Keratinocyte (primary cell): ENCODE measurements at regions not wholly inside any gene's neighbourhood (a gene's known extent, or its start where the extent isn't known, plus 50 kb on each side); places are given as distances from the start of the nearest gene placed in this dataset.

ENCODE experiments used
- DNase-seq: peaks from one replicate; pipeline ENCODE4 v3.0.0-alpha.2; 2011; ENCODE audit warnings: low read depth, missing footprints, low spot score
- FAIRE-seq: peaks from 2 replicates; lab custom pipeline; 2011; peaks lifted over from hg19 to GRCh38; lab: Jason Lieb, UNC
- H2AFZ ChIP-seq: 2 replicates; pipeline ENCODE4 v1.6.0; 2012; ENCODE audit warnings: low read length, control low read depth, inconsistent platforms; ENCODE audit not compliant: control insufficient read depth
- H3K27ac ChIP-seq: 2 replicates; pipeline ENCODE4 v1.5.1; 2011; ENCODE audit warnings: low read length; ENCODE audit not compliant: control insufficient read depth, insufficient read depth
- H3K27me3 ChIP-seq: 3 replicates; pipeline ENCODE4 v1.6.0; 2011; ENCODE audit warnings: low read length; ENCODE audit not compliant: control insufficient read depth, insufficient read depth; ENCODE audit errors: extremely low read depth
- H3K36me3 ChIP-seq, 2 experiments: 2 replicates in 1 of 2; 3 replicates in 1 of 2; pipeline ENCODE4 v1.5.1; 2011; ENCODE audit warnings: low read length in 2 of 2, mild to moderate bottlenecking in 1 of 2; ENCODE audit not compliant: control insufficient read depth in 2 of 2, insufficient read depth in 2 of 2; ENCODE audit errors: extremely low read depth in 1 of 2
- H3K4me1 ChIP-seq: 3 replicates; pipeline ENCODE4 v1.5.1; 2011; ENCODE audit warnings: low read length; ENCODE audit not compliant: control insufficient read depth, insufficient read depth; ENCODE audit errors: extremely low read depth
- H3K4me2 ChIP-seq: 3 replicates; pipeline ENCODE4 v1.6.0; 2011; ENCODE audit warnings: low read depth, low read length; ENCODE audit not compliant: control insufficient read depth, insufficient read depth; ENCODE audit errors: extremely low read depth
- H3K4me3 ChIP-seq, 3 experiments: fragments of 200-600 bp in 1 of 3; sonication (generic) in 1 of 3; 2 replicates in 2 of 3; 3 replicates in 1 of 3; pipeline ENCODE4 v1.5.1; 2011 to 2016; ENCODE audit warnings: low read length in 3 of 3, mild to moderate bottlenecking in 3 of 3, control low read depth in 2 of 3, inconsistent platforms in 1 of 3, low read depth in 1 of 3, mixed read lengths in 1 of 3, mixed run types in 1 of 3, moderate library complexity in 1 of 3; ENCODE audit not compliant: control insufficient read depth in 2 of 3, insufficient read depth in 2 of 3; ENCODE audit errors: extremely low read depth in 1 of 3
- H3K79me2 ChIP-seq: 2 replicates; pipeline ENCODE4 v1.6.0; 2012; ENCODE audit warnings: low read length; ENCODE audit not compliant: control insufficient read depth, insufficient read depth
- H3K9ac ChIP-seq: 3 replicates; pipeline ENCODE4 v1.6.0; 2011; ENCODE audit warnings: low read length; ENCODE audit not compliant: control insufficient read depth, insufficient read depth; ENCODE audit errors: extremely low read depth
- H3K9me1 ChIP-seq: 3 replicates; pipeline ENCODE4 v1.6.0; 2011; ENCODE audit warnings: low read length; ENCODE audit not compliant: control insufficient read depth, insufficient read depth; ENCODE audit errors: extremely low read depth
- H3K9me3 ChIP-seq: 2 replicates; pipeline ENCODE4 v1.5.1; 2012; ENCODE audit warnings: low read depth, low read length; ENCODE audit not compliant: control insufficient read depth
- H4K20me1 ChIP-seq: 3 replicates; pipeline ENCODE4 v1.6.0; 2011; ENCODE audit warnings: low read length; ENCODE audit not compliant: control insufficient read depth, insufficient read depth; ENCODE audit errors: extremely low read depth
- CTCF ChIP-seq, 3 experiments: IDR thresholded peaks in 1 of 3; conservative IDR thresholded peaks in 1 of 3; optimal IDR thresholded peaks in 1 of 3; 2 replicates in 2 of 3; 3 replicates in 1 of 3; pipeline versions ENCODE3 to v1.5.1; 2011; ENCODE audit warnings: low read length in 3 of 3, mild to moderate bottlenecking in 3 of 3, moderate library complexity in 2 of 3, control low read depth in 1 of 3, inconsistent platforms in 1 of 3; ENCODE audit not compliant: insufficient read depth in 2 of 3; ENCODE audit errors: extremely low read depth in 1 of 3
- EZH2 ChIP-seq: IDR thresholded peaks from one replicate; pipeline ENCODE4 v1.6.1; 2012; ENCODE audit warnings: inconsistent platforms, mild to moderate bottlenecking, low read length, moderate library complexity
- dilution Hi-C: fragments of 300-500 bp; cut with MboI; formaldehyde crosslinking; loops from one replicate; pipeline ENCODE4 v1.7.0; 2020; ENCODE audit warnings: low sequenced_read_pairs; ENCODE audit not compliant: extremely low pct_ligation_motif_present

- no peak overlapping the region for H3K9ac ChIP-seq
- no peak overlapping the region for H3K4me2 ChIP-seq
- H3K9me3 ChIP-seq, result peaks cover 19% of the 10 kb centered on the region
- H4K20me1 ChIP-seq, result no peaks in the 10 kb centered on the region
- H3K4me1 ChIP-seq, result no peaks in the 10 kb centered on the region
- H3K4me3 ChIP-seq, result no peak overlapping the region
- no peaks in the 10 kb centered on the region for H3K9me1 ChIP-seq
- H3K79me2 ChIP-seq, result no peaks in the 10 kb centered on the region
- no peaks in the 10 kb centered on the region for H3K36me3 ChIP-seq
- FAIRE-seq (no peak), DNase-seq (no peak)
- no peaks in the 10 kb centered on the region for H3K27me3 ChIP-seq
- dilution Hi-C loops, result no loop called here
- H2AFZ ChIP-seq, result no peak overlapping the region
- no peak for TF ChIP-seq CTCF (optimal IDR thresholded peaks at IDR 0.05 in 1 of 3, IDR thresholded peaks at IDR 0.05 in 1 of 3, conservative IDR thresholded peaks at IDR 0.05 in 1 of 3; ENCODE audit: extremely low read depth in 1 of 3, insufficient read depth in 2 of 3, low read length in 3 of 3)
- TF ChIP-seq EZH2, result no peak
- no peak overlapping the region for H3K27ac ChIP-seq
Measured at GRCh38 chr10:131533846-131534526, 222.5 kb upstream of the TCERG1L start.

GRCh38 chr10:131534836-131535235, 223.3 kb upstream of the TCERG1L start:
- no peaks in the 10 kb centered on the region for H4K20me1 ChIP-seq
- no peak overlapping the region for H3K4me2 ChIP-seq
- H3K4me3 ChIP-seq, result no peak overlapping the region
- no peaks in the 10 kb centered on the region for H3K4me1 ChIP-seq
- no peak overlapping the region for H3K9ac ChIP-seq
- no peak overlapping the region for H3K27ac ChIP-seq
- no peaks in the 10 kb centered on the region for H3K36me3 ChIP-seq
- no peaks in the 10 kb centered on the region for H3K79me2 ChIP-seq
- TF ChIP-seq EZH2 (no peak), CTCF (optimal IDR thresholded peaks at IDR 0.05 in 1 of 3, IDR thresholded peaks at IDR 0.05 in 1 of 3, conservative IDR thresholded peaks at IDR 0.05 in 1 of 3; ENCODE audit: extremely low read depth in 1 of 3, insufficient read depth in 2 of 3, low read length in 3 of 3) (no peak)
- H3K27me3 ChIP-seq, result no peaks in the 10 kb centered on the region
- H3K9me1 ChIP-seq, result no peaks in the 10 kb centered on the region
- no peak overlapping the region for H2AFZ ChIP-seq
- no peak for DNase-seq
- dilution Hi-C loops, result no loop called here
- no peak for FAIRE-seq
- H3K9me3 ChIP-seq, result peaks cover 16% of the 10 kb centered on the region
